ENCODE measurements at regions not wholly inside any gene's neighbourhood (a gene's known extent, or its start where the extent isn't known, plus 50 kb on each side); places are given as distances from the start of the nearest gene placed in this dataset.

DNA sequence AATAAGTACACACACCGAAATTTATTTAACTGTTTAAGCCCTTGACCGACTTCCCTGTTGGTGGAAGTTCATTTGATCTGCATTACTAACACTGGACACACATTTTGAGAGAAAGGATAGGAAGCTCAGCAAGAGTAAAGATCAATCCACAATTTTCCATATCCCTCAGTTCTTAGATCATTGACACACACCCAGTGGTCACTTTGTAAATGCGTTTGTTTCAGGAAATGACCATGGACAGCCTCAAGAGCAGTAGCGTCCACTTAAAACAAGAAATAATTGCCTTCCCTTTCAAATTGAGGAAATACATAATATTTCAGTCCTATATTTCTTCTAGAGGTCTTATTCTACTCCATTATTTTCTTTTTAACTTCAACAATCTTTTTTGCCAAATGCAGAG, 511.5 kb upstream of the PTBP2 start:
- no peak for TF ChIP-seq CTCF (IDR thresholded peaks at IDR 0.05; ENCODE audit: insufficient read depth, low read depth, low read length)
- TF ChIP-seq EZH2 (IDR thresholded peaks at IDR 0.05; ENCODE audit: insufficient read depth, low read length) = no peak

Measured in astrocyte (in vitro differentiated cells and primary cell).